ENCODE measurements at regions not wholly inside any gene's neighbourhood (a gene's known extent, or its start where the extent isn't known, plus 50 kb on each side); places are given as distances from the start of the nearest gene placed in this dataset.
"Not testable (repeated sequence)": the region's sequence is repeated elsewhere in the genome, so short reads cannot be mapped to it uniquely, and the experiment has no call there.

DNA sequence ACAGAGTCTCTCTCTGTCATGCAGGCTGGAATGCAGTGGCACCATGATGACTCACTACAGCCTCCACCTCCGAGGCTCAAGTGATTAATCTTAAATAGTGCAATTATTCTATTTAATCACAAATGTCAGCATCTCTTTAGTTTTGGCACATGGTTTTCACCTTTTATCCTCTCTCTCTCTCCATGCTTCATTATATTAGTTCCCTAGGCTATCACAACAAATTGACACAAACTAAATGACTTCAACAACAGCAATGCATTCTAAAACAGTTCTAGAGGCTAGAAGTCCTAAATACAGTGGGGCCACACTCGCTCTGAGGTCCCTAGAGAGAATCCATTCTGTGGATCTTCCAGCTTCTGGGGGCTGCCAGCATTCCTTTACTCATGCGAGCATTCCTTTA, 178.2 kb upstream of the ZNG1F start:
- not testable (repeated sequence) for DNase-seq

GRCh38 chr9:41361790-41362189, 172.7 kb upstream of the ZNG1F start:
- DNase-seq = not testable (repeated sequence)

GRCh38 chr9:41359116-41359515, 170.0 kb upstream of the ZNG1F start:
- DNase-seq = not testable (repeated sequence)

DNA sequence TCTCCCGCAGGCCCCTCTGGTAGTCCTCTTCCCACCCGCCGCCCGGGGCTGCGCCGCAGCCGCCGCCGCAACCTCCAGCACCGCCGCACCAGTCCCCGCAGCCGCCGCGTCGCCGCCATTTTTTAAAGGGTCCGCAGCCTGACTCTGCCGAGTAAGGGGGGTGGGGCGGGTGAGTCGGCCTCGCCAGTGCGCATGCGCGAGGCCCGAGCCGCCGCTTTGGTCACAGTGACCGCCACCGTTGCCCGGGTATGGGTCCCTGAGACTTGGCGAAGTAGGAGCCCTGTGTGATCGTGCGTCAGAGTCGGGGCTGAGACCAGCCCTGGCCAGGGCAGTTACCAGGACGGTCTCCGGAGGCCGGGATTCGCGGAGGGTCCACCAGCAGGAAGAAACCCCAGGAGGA, 169.6 kb upstream of the ZNG1F start:
- DNase-seq = peak; percentile 43

GRCh38 chr9:41357918-41358404, 168.8 kb upstream of the ZNG1F start:
- DNase-seq = not testable (repeated sequence)

- DNase-seq = not testable (repeated sequence)
Measured at GRCh38 chr9:41357350-41357748, 168.2 kb upstream of the ZNG1F start.

GRCh38 chr9:41356588-41357349, 167.7 kb upstream of the ZNG1F start:
- not testable (repeated sequence) for DNase-seq

- DNase-seq = not testable (repeated sequence)
Measured at GRCh38 chr9:41355712-41356450, 166.8 kb upstream of the ZNG1F start.

- not testable (repeated sequence) for DNase-seq
Measured at GRCh38 chr9:41354978-41355377, 165.9 kb upstream of the ZNG1F start.

DNA sequence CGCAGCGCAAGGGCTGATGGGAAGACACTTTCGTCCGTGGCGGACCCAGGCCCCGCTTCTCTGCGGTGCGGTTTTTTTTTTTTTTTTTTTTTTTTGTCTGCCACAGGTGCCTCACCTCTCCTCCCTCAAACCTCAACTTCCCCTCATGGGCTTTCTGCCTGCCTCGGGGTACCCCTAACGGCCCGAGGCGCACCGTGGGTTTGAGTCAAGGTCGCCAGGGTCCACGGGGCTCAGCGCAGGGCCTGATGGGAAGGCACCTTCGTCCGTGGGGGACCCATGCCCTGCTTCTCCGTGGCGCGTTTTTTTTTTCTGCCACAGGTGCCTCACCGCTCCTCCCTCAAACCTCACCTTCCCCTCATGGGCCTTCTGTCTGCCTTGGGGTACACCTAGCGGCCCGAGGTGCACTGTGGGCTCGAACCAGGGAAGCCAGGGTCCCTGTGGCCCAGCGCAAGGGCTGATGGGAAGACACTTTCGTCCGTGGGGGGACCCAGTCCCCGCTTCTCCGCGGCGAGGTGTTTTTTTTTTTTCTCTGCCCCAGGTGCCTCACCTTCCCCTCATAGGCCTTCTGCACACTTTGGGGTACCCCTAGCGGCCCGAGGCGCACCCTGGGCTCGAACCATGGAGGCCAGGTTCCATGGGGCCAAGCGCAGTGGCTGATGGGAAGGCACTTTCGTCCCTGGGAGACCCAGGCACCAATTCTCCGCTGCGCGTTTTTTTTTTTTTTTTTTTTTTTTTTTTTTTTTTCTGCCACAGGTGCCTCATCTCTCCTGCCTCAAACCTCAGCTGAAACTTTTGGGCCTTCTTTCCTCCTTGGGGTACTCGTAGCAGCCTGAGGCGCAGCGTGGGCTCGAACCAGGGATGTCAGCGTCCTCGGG, 165.2 kb upstream of the ZNG1F start:
- not testable (repeated sequence) for DNase-seq

GRCh38 chr9:41353026-41353425, 163.9 kb upstream of the ZNG1F start:
- not testable (repeated sequence) for DNase-seq

- not testable (repeated sequence) for DNase-seq
Measured at GRCh38 chr9:41352390-41352789, 163.3 kb upstream of the ZNG1F start.

DNA sequence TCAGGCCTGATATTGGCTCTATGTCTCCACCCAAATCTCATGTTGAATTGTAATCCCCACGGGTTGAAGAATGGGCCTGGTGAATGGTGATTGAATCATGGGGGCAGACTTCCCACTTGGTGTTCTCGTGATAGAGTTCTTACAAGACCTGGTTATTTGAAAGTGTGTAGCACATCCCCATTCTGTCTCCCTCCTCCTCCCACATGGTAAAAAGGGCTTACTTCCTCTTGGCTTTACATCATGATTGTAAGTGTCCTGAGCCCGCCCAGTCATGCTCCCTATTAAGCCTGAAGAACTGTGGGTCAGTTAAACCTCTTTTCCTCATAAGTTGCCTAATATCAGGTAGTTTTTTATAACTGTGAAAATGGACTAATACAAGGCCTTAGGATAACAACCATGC, 158.8 kb upstream of the ZNG1F start:
- DNase-seq = not testable (repeated sequence)

- DNase-seq = not testable (repeated sequence)
Measured at GRCh38 chr9:41332562-41332961, 143.4 kb upstream of the ZNG1F start.

GRCh38 chr9:41321277-41321676, 132.2 kb upstream of the ZNG1F start:
- not testable (repeated sequence) for DNase-seq

DNA sequence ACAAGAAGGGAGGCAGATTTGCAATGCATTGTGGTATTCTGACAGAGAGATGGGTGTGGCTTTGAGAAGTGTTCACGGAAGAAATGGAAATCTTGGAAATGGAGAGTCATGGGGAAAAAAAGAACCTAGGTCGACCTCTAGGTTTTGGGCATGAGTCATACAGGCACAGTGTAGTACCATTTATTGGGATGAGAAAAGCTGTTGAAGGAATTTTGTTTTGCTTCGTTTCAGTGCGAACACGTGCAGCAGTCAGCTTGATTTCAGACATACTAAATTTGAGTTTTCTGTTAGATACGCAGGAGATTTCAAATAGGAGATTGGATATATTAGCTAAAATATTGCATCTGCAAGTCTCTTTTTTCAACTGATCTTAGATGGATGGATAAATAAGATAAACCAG, 119.8 kb upstream of the ZNG1F start:
- not testable (repeated sequence) for DNase-seq

- DNase-seq = not testable (repeated sequence)
Measured at GRCh38 chr9:41285744-41286143, 96.6 kb upstream of the ZNG1F start.

- DNase-seq = not testable (repeated sequence)
Measured at GRCh38 chr9:41280299-41281238, 91.5 kb upstream of the ZNG1F start.

- not testable (repeated sequence) for DNase-seq
Measured at GRCh38 chr9:41279437-41279836, 90.3 kb upstream of the ZNG1F start.

- DNase-seq = not testable (repeated sequence)
Measured at GRCh38 chr9:41279033-41279432, 89.9 kb upstream of the ZNG1F start.

DNA sequence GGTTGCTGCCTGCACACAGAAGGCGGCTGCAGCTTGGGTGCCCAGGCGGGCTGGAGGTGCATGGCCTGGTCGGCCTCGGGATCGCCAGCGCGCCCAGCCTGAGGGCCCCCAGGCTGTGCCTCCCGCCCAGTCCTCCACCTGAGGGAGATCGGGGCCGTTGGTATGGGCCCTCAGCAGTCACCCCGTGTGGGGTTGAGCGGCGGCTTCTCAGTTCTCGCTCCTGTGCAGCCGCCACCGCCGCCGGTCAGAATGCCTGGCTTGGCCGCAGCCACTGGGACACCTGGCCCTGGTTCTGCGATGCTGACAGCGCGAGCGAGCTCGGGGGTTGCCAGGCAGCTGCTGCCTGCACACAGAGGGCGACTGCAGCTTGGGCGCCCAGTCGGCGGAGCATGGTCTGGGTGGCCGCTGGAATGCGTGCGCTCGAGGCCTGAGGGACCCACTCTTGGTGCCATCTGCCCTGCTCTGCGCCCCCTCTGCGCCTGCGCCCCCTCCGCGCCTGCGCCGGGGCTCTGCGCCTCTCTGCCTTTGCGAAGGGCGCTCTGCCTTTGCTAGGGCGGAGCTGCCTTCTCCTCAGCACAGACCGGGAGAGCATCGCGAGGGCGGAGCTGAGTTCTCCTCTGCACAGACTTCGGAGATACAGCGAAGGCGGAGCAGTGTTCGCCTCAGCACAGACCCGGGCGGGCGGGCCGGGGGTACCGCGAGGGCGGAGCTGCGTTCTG, 84.6 kb upstream of the ZNG1F start:
- DNase-seq = not testable (repeated sequence)

Measured in NCI-H1105 treated with DMSO at 0.1 percent for 48 hours (cell line).